Keratinocyte (primary cell): ENCODE measurements at regions not wholly inside any gene's neighbourhood (a gene's known extent, or its start where the extent isn't known, plus 50 kb on each side); places are given as distances from the start of the nearest gene placed in this dataset.

ENCODE experiments used
- DNase-seq: peaks from one replicate; pipeline ENCODE4 v3.0.0-alpha.2; 2011; ENCODE audit warnings: low read depth, missing footprints, low spot score
- FAIRE-seq: peaks from 2 replicates; lab custom pipeline; 2011; peaks lifted over from hg19 to GRCh38; lab: Jason Lieb, UNC
- H2AFZ ChIP-seq: 2 replicates; pipeline ENCODE4 v1.6.0; 2012; ENCODE audit warnings: low read length, control low read depth, inconsistent platforms; ENCODE audit not compliant: control insufficient read depth
- H3K27ac ChIP-seq: 2 replicates; pipeline ENCODE4 v1.5.1; 2011; ENCODE audit warnings: low read length; ENCODE audit not compliant: control insufficient read depth, insufficient read depth
- H3K27me3 ChIP-seq: 3 replicates; pipeline ENCODE4 v1.6.0; 2011; ENCODE audit warnings: low read length; ENCODE audit not compliant: control insufficient read depth, insufficient read depth; ENCODE audit errors: extremely low read depth
- H3K36me3 ChIP-seq, 2 experiments: 2 replicates in 1 of 2; 3 replicates in 1 of 2; pipeline ENCODE4 v1.5.1; 2011; ENCODE audit warnings: low read length in 2 of 2, mild to moderate bottlenecking in 1 of 2; ENCODE audit not compliant: control insufficient read depth in 2 of 2, insufficient read depth in 2 of 2; ENCODE audit errors: extremely low read depth in 1 of 2
- H3K4me1 ChIP-seq: 3 replicates; pipeline ENCODE4 v1.5.1; 2011; ENCODE audit warnings: low read length; ENCODE audit not compliant: control insufficient read depth, insufficient read depth; ENCODE audit errors: extremely low read depth
- H3K4me2 ChIP-seq: 3 replicates; pipeline ENCODE4 v1.6.0; 2011; ENCODE audit warnings: low read depth, low read length; ENCODE audit not compliant: control insufficient read depth, insufficient read depth; ENCODE audit errors: extremely low read depth
- H3K4me3 ChIP-seq, 3 experiments: fragments of 200-600 bp in 1 of 3; sonication (generic) in 1 of 3; 2 replicates in 2 of 3; 3 replicates in 1 of 3; pipeline ENCODE4 v1.5.1; 2011 to 2016; ENCODE audit warnings: low read length in 3 of 3, mild to moderate bottlenecking in 3 of 3, control low read depth in 2 of 3, inconsistent platforms in 1 of 3, low read depth in 1 of 3, mixed read lengths in 1 of 3, mixed run types in 1 of 3, moderate library complexity in 1 of 3; ENCODE audit not compliant: control insufficient read depth in 2 of 3, insufficient read depth in 2 of 3; ENCODE audit errors: extremely low read depth in 1 of 3
- H3K79me2 ChIP-seq: 2 replicates; pipeline ENCODE4 v1.6.0; 2012; ENCODE audit warnings: low read length; ENCODE audit not compliant: control insufficient read depth, insufficient read depth
- H3K9ac ChIP-seq: 3 replicates; pipeline ENCODE4 v1.6.0; 2011; ENCODE audit warnings: low read length; ENCODE audit not compliant: control insufficient read depth, insufficient read depth; ENCODE audit errors: extremely low read depth
- H3K9me1 ChIP-seq: 3 replicates; pipeline ENCODE4 v1.6.0; 2011; ENCODE audit warnings: low read length; ENCODE audit not compliant: control insufficient read depth, insufficient read depth; ENCODE audit errors: extremely low read depth
- H3K9me3 ChIP-seq: 2 replicates; pipeline ENCODE4 v1.5.1; 2012; ENCODE audit warnings: low read depth, low read length; ENCODE audit not compliant: control insufficient read depth
- H4K20me1 ChIP-seq: 3 replicates; pipeline ENCODE4 v1.6.0; 2011; ENCODE audit warnings: low read length; ENCODE audit not compliant: control insufficient read depth, insufficient read depth; ENCODE audit errors: extremely low read depth
- CTCF ChIP-seq, 3 experiments: IDR thresholded peaks in 1 of 3; conservative IDR thresholded peaks in 1 of 3; optimal IDR thresholded peaks in 1 of 3; 2 replicates in 2 of 3; 3 replicates in 1 of 3; pipeline versions ENCODE3 to v1.5.1; 2011; ENCODE audit warnings: low read length in 3 of 3, mild to moderate bottlenecking in 3 of 3, moderate library complexity in 2 of 3, control low read depth in 1 of 3, inconsistent platforms in 1 of 3; ENCODE audit not compliant: insufficient read depth in 2 of 3; ENCODE audit errors: extremely low read depth in 1 of 3
- EZH2 ChIP-seq: IDR thresholded peaks from one replicate; pipeline ENCODE4 v1.6.1; 2012; ENCODE audit warnings: inconsistent platforms, mild to moderate bottlenecking, low read length, moderate library complexity
- dilution Hi-C: fragments of 300-500 bp; cut with MboI; formaldehyde crosslinking; loops from one replicate; pipeline ENCODE4 v1.7.0; 2020; ENCODE audit warnings: low sequenced_read_pairs; ENCODE audit not compliant: extremely low pct_ligation_motif_present

- FAIRE-seq (no peak), DNase-seq (no peak)
- no peak overlapping the region for H3K4me2 ChIP-seq
Measured at GRCh38 chr16:82329504-82330192, 159.6 kb upstream of the MPHOSPH6 start.

GRCh38 chr16:82328881-82329469, 159.0 kb upstream of the MPHOSPH6 start:
- no peak overlapping the region for H2AFZ ChIP-seq
- dilution Hi-C loops = no loop called here
- H4K20me1 ChIP-seq = no peaks in the 10 kb centered on the region
- H3K9me3 ChIP-seq = no peaks in the 10 kb centered on the region
- no peak overlapping the region for H3K27ac ChIP-seq
- no peak overlapping the region for H3K9ac ChIP-seq
- H3K9me1 ChIP-seq = no peaks in the 10 kb centered on the region
- no peak for TF ChIP-seq EZH2
- no peak for TF ChIP-seq CTCF (optimal IDR thresholded peaks at IDR 0.05 in 1 of 3, IDR thresholded peaks at IDR 0.05 in 1 of 3, conservative IDR thresholded peaks at IDR 0.05 in 1 of 3; ENCODE audit: extremely low read depth in 1 of 3, insufficient read depth in 2 of 3, low read length in 3 of 3)
- H3K4me3 ChIP-seq = no peak overlapping the region
- H3K4me2 ChIP-seq = no peak overlapping the region
- H3K4me1 ChIP-seq = no peaks in the 10 kb centered on the region
- H3K79me2 ChIP-seq = no peaks in the 10 kb centered on the region
- H3K27me3 ChIP-seq = peaks cover 3% of the 10 kb centered on the region
- FAIRE-seq (no peak), DNase-seq (no peak)
- H3K36me3 ChIP-seq = no peaks in the 10 kb centered on the region

More at GRCh38 chr16:82329504-82330192, 159.6 kb upstream of the MPHOSPH6 start:
- peaks cover 3% of the 10 kb centered on the region for H3K27me3 ChIP-seq
- dilution Hi-C loops = no loop called here
- H3K9ac ChIP-seq = no peak overlapping the region
- H3K4me1 ChIP-seq = no peaks in the 10 kb centered on the region
- no peak overlapping the region for H3K27ac ChIP-seq
- H3K9me3 ChIP-seq = no peaks in the 10 kb centered on the region
- H3K36me3 ChIP-seq = no peaks in the 10 kb centered on the region
- no peaks in the 10 kb centered on the region for H3K79me2 ChIP-seq
- H3K4me3 ChIP-seq = no peak overlapping the region
- H4K20me1 ChIP-seq = no peaks in the 10 kb centered on the region
- H3K9me1 ChIP-seq = no peaks in the 10 kb centered on the region
- TF ChIP-seq CTCF (optimal IDR thresholded peaks at IDR 0.05 in 1 of 3, IDR thresholded peaks at IDR 0.05 in 1 of 3, conservative IDR thresholded peaks at IDR 0.05 in 1 of 3; ENCODE audit: extremely low read depth in 1 of 3, insufficient read depth in 2 of 3, low read length in 3 of 3) (no peak), EZH2 (no peak)
- no peak overlapping the region for H2AFZ ChIP-seq
